VCaP (cell line): ENCODE measurements at regions not wholly inside any gene's neighbourhood (a gene's known extent, or its start where the extent isn't known, plus 50 kb on each side); places are given as distances from the start of the nearest gene placed in this dataset.

Experiments used
- H3K27ac ChIP-seq: fragments of 450-650 bp; 2 replicates; pipeline ENCODE4 v1.5.1; 2017
- CTCF ChIP-seq: fragments of 450-650 bp; conservative IDR thresholded peaks from 2 replicates; pipeline ENCODE4 v1.5.1; 2017; ENCODE audit warnings: mild to moderate bottlenecking, moderate library complexity

DNA sequence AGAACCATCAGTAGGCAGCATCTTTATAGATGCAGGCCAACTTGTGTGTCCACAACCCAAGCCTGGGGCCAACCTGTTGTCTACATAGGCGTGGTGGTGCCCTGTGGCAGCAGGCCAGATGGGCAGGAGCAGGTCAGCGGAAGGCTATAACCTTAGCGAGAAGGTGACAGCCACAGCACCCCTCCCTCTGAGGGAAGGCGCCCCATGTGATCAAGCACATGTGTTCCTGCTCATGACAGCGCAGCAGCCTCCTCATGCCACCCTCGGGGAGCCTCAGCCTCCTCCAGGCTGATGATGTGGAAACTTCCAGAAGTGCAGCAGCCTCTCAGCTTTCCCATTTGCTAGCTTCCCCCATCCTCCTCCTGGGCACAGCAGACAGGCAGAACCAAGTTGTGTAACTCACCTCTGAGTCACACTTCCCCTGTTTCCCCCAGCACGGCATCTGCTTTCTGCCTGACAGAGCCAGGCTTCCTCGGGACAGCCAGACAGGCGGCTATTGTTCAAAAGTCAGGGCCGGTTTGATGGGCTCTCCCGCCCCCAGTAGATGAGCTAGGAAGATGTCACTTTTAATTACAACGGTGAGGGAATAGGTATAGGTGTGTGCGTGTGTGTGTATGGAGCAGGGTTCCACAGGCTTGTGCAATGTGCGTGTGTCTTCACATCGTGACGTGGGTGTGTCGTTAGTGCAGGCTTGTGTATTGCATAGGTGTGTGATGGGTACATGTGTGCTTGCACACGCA is 312.0 kb upstream of the ZMIZ1 start:
- no peak for TF ChIP-seq CTCF
- H3K27ac ChIP-seq: no peak overlapping the region

DNA sequence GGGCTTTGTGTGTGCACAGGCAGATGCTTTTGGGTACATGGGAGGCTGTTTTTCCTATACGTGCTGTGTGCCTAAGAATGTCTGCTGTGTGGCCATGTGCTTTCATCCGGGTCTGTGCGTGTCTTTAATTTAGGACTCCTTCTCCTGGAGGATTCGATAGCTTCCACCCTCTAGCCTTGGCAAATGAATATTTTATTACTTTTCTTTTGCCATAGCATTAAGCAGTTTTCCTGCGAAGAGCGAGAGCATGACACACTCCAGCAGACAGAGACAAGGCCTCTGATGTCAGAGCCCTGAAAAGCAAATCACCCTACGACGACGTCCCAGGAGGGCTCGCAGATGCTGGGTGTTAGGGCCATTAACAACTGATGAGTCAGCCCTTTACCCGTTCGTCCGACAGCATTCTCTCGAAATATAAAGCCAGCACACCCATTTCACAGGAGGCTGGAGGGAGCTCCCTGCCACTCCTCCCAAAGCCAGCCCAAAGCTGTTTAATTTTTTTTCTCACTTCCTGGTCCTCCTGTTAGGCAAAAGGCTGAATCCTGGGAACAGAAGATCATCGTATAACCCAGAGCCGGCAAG is 311.3 kb upstream of the ZMIZ1 start:
- H3K27ac ChIP-seq: no peak overlapping the region
- TF ChIP-seq CTCF: no peak

- H3K27ac ChIP-seq: no peak overlapping the region
- no peak for TF ChIP-seq CTCF
These were observed 310.6 kb upstream of the ZMIZ1 start for GRCh38 chr10:78758176-78758575.

DNA sequence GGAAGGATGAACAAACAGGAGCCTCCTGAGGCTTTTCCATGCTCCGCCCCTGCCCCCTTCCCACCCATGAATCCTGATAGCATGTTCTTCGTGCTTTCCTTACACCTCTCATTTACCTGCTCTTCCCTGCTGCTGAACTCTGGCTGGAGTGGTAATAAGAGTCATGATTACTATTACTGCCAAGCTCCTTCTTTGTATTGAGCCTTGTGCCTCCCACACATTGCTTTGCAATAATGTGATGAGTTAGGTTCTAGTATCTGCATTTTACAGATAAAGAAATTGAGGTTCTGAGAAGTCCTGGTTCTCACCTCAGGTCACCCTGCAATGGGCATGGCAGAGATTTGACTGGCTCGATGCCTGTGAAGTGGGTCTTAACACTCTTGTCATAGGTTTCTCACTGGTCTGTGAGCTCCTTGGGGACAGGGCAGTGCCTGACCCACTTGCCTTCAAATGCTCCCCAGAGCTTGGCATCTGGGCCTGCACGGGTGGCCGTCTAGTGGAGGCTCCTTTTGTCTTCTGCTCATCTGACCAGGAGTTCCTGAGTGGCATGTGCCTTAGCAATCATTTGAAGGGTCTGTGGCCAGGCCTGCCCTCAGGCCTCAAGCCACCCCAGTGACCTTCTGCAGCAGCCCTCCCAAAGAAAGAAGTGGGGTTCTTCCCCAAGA is 309.2 kb upstream of the ZMIZ1 start:
- TF ChIP-seq CTCF: no peak
- H3K27ac ChIP-seq: no peak overlapping the region

DNA sequence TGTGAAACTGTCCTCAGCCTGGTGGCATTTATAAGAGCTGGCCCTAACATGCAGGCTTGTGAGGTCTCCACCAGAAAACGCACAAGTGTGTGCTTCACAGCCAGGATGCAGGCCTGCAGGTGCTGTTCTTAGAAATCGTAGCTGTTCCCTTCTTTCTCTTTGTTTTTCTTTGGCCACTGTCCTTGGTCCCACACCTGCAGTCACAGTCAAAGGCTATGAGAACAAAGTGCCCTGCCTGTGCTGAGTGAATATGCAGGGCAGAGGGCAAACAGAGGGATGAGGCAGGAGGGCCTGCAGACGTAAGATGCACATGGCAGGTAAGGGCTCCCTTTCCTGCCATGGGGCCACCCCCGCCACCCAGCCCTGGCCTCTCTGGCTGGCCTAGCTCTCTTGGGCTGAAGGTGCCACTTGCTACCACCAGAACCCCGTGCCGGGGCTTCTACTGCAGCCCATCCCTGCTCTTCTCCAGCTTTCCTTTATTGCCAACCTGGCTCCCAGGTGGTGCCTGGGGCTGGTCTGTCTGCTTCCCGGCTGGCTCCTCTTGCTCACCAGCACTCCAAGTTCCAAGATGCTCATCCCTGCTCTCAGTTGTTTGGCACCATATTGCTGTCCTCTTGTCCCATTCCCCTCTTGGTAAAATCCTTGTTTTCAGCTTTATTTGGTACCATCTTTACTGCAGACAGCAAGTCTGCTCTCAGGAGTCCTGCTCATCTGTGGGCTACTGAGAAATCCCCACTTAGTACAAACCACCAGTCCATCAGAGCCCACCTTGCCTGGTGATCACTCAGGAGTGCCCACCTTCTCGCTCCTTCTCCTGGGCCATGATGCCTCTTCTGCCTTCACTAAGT is 308.1 kb upstream of the ZMIZ1 start:
- TF ChIP-seq CTCF: no peak
- no peak overlapping the region for H3K27ac ChIP-seq

GRCh38 chr10:78761311-78761781 is 307.4 kb upstream of the ZMIZ1 start:
- TF ChIP-seq CTCF: no peak
- H3K27ac ChIP-seq: no peak overlapping the region
